ENCODE measurements at regions not wholly inside any gene's neighbourhood (a gene's known extent, or its start where the extent isn't known, plus 50 kb on each side); places are given as distances from the start of the nearest gene placed in this dataset.

DNA sequence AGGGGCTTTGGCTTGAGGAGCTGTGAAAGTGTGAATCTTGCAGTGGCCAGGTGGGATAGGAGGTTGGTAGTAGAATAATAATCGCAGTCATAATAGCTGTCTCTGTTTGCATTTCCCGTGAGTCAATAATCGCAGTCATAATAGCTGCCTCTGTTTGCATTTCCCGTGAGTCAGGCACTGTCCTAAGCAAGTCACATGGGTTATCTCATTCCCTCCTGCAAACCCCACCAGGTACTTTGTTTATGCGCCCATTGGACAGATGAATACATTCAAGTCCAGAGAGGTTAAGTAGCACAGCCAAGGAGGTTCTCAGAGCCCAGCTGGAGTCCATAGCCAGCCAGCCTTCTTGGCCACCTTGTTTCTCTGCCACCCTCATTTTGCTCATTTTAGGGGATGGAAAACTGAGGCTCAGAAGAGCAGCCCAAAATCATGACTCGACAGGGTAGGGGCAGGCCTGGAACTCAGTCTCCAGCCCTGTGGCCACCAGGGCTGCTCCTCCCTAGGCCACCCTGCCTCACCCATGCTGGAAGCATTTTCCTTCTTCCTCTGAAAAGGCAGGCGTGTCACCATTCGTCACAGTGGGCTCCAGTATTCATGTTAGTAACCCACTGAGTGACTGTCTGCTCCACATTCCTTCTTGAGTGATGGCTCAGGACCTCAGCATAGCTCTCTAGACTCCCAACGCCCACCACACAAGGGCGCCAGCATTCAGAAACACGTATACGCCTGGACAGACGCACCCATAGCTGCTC is 206.2 kb downstream of the URI1 start:
- H3K4me3 ChIP-seq (ENCODE audit: low read length): no peak overlapping the region
- no peak overlapping the region for H3K9ac ChIP-seq (ENCODE audit: low read depth, low read length)
- no peaks in the 10 kb centered on the region for H3K36me3 ChIP-seq (ENCODE audit: insufficient read depth, low read length)
- H3K4me1 ChIP-seq (ENCODE audit: control insufficient read depth, insufficient read depth, low read length): no peaks in the 10 kb centered on the region
- no peaks in the 10 kb centered on the region for H3K27me3 ChIP-seq (ENCODE audit: control insufficient read depth, insufficient read depth, low read length)
- H3K4me2 ChIP-seq (ENCODE audit: low read length): no peak overlapping the region
- H3K9me3 ChIP-seq (replicated peaks; ENCODE audit: low read length): peaks cover 5% of the 10 kb centered on the region

DNA sequence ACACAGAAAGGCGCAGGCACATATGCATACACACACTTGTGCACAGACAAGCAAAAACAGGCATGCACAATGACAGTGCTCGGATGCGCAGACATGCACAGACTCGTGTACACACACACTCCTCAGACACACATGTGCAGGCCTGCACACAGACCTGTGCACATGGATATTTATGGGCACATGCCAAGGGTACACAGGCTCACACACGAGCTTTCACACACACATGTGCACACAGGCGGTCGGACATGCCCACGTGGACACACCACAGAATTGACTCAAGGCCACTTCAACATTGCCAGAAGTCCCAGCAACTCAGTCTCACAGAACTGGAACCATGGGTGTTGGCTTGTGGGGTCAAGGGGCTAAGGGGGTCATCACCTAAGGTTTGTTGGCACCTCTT is 206.8 kb downstream of the URI1 start:
- no peaks in the 10 kb centered on the region for H3K4me1 ChIP-seq (ENCODE audit: control insufficient read depth, insufficient read depth, low read length)
- no peak overlapping the region for H3K4me3 ChIP-seq (ENCODE audit: low read length)
- H3K27me3 ChIP-seq (ENCODE audit: control insufficient read depth, insufficient read depth, low read length): no peaks in the 10 kb centered on the region
- H3K36me3 ChIP-seq (ENCODE audit: insufficient read depth, low read length): no peaks in the 10 kb centered on the region
- no peak overlapping the region for H3K4me2 ChIP-seq (ENCODE audit: low read length)
- H3K9ac ChIP-seq (ENCODE audit: low read depth, low read length): no peak overlapping the region
- peaks cover 5% of the 10 kb centered on the region for H3K9me3 ChIP-seq (replicated peaks; ENCODE audit: low read length)

DNA sequence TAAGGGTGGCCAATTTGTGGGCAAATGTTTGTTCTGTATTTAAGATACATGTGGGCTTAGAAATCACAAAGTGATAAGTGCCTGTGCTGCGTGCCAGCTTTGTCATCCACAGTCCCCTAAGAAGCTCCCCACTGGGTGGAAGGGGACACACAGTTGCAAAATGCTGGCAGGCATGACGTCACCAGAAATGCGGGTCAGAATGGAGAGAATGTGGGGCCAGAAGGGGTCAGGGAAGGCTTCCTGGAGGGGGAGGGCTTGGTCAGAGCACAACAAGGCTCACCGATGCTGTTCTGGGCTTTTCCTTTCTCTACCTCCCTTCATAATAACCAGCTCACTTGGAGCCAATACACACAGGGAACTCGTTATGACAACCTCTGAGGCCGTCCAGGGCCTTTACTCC is 207.3 kb downstream of the URI1 start:
- no peaks in the 10 kb centered on the region for H3K27me3 ChIP-seq (ENCODE audit: control insufficient read depth, insufficient read depth, low read length)
- H3K36me3 ChIP-seq (ENCODE audit: insufficient read depth, low read length): no peaks in the 10 kb centered on the region
- H3K4me1 ChIP-seq (ENCODE audit: control insufficient read depth, insufficient read depth, low read length): no peaks in the 10 kb centered on the region
- H3K9ac ChIP-seq (ENCODE audit: low read depth, low read length): no peak overlapping the region
- H3K4me2 ChIP-seq (ENCODE audit: low read length): no peak overlapping the region
- peaks cover 5% of the 10 kb centered on the region for H3K9me3 ChIP-seq (replicated peaks; ENCODE audit: low read length)
- H3K4me3 ChIP-seq (ENCODE audit: low read length): no peak overlapping the region

DNA sequence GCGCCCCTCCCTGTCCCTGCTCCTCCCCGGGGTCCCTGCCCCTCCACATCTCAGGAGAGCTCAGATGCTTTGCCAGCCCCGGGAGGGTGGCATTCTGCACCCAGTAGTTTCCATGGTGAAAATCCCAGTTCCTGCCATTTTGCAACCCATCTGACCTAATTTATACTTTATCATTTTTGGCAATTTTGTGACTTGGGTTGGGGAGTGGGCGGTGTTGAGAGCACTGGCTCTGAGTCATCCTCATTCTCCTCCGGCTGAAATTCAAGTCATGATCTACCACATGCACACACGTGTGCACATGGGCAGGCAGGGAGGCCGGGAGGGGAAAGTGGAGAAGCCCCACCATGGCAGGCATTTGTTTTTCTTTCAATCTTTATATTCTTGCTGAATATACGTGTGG is 208.6 kb downstream of the URI1 start:
- Histone ChIP-seq H3K4me3 (ENCODE audit: low read length) (no peak overlapping the region), H3K9me3 (replicated peaks; ENCODE audit: low read length) (peaks cover 5% of the 10 kb centered on the region), H3K4me2 (ENCODE audit: low read length) (no peak overlapping the region), H3K27me3 (ENCODE audit: control insufficient read depth, insufficient read depth, low read length) (no peaks in the 10 kb centered on the region), H3K9ac (ENCODE audit: low read depth, low read length) (no peak overlapping the region), H3K4me1 (ENCODE audit: control insufficient read depth, insufficient read depth, low read length) (no peaks in the 10 kb centered on the region), H3K36me3 (ENCODE audit: insufficient read depth, low read length) (no peaks in the 10 kb centered on the region)

DNA sequence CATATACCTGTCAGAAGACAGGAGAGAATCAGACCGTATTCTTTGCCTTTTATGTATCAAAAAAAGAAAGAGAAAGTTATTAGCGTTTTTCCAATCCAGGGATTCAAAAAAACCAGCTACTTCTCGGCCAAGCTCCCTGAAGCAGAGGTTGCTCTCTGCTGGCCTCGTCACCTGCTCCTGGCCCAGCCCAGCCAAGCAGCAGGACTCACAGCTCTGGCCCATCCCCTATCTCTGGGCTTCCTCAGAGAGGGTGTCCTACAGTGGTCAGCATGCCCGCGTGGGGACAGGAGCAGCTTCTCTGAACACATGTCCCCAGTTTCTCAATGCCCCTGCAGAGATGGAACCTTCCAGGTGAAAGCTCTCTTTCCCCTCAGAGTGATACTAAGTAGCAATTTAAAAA is 209.0 kb downstream of the URI1 start:
- H3K4me2 ChIP-seq (ENCODE audit: low read length): no peak overlapping the region
- no peaks in the 10 kb centered on the region for H3K36me3 ChIP-seq (ENCODE audit: insufficient read depth, low read length)
- no peaks in the 10 kb centered on the region for H3K4me1 ChIP-seq (ENCODE audit: control insufficient read depth, insufficient read depth, low read length)
- H3K9ac ChIP-seq (ENCODE audit: low read depth, low read length): no peak overlapping the region
- no peak overlapping the region for H3K4me3 ChIP-seq (ENCODE audit: low read length)
- H3K9me3 ChIP-seq (replicated peaks; ENCODE audit: low read length): peaks cover 5% of the 10 kb centered on the region
- no peaks in the 10 kb centered on the region for H3K27me3 ChIP-seq (ENCODE audit: control insufficient read depth, insufficient read depth, low read length)

DNA sequence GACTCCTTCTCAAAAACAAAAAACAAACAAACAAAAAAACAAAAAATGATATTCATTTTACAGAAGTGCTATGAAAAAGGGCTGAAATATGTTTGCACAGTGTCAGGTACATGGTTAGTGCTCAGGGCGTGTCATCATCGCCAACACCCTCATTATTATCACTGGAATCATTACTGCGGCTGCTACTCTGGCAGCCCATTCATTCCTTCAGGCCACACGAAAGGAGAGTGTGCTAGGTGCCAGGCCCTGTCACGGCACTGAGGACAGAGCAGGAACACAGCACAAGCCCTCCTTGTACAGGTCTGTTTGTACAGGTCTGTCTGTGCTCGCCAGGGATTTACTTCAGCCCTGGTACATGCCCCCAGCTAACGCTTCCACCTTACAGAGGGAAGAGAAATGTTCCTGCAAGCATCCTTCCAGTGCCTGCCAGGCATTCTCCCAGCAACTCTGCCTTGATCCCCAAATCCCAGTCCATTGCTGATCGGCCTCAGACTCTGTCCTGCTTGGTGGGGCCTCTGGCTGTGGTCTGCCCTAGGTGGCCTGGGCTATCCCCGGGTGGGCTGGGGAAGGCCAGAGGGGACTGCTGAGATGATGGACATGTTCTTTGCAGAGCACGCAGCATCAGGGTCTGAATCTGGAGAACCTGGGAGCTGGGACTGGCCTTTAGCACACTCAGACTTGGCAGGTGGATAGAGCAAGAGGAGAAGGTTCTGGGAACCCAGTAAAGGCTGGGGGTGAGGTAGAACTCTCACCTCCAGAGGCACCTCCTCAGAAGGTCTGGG is 210.7 kb downstream of the URI1 start:
- no peaks in the 10 kb centered on the region for H3K36me3 ChIP-seq (ENCODE audit: insufficient read depth, low read length)
- H3K27me3 ChIP-seq (ENCODE audit: control insufficient read depth, insufficient read depth, low read length): no peaks in the 10 kb centered on the region
- peaks cover 5% of the 10 kb centered on the region for H3K9me3 ChIP-seq (replicated peaks; ENCODE audit: low read length)
- H3K9ac ChIP-seq (ENCODE audit: low read depth, low read length): no peak overlapping the region
- no peak overlapping the region for H3K4me3 ChIP-seq (ENCODE audit: low read length)
- no peaks in the 10 kb centered on the region for H3K4me1 ChIP-seq (ENCODE audit: control insufficient read depth, insufficient read depth, low read length)
- no peak overlapping the region for H3K4me2 ChIP-seq (ENCODE audit: low read length)

DNA sequence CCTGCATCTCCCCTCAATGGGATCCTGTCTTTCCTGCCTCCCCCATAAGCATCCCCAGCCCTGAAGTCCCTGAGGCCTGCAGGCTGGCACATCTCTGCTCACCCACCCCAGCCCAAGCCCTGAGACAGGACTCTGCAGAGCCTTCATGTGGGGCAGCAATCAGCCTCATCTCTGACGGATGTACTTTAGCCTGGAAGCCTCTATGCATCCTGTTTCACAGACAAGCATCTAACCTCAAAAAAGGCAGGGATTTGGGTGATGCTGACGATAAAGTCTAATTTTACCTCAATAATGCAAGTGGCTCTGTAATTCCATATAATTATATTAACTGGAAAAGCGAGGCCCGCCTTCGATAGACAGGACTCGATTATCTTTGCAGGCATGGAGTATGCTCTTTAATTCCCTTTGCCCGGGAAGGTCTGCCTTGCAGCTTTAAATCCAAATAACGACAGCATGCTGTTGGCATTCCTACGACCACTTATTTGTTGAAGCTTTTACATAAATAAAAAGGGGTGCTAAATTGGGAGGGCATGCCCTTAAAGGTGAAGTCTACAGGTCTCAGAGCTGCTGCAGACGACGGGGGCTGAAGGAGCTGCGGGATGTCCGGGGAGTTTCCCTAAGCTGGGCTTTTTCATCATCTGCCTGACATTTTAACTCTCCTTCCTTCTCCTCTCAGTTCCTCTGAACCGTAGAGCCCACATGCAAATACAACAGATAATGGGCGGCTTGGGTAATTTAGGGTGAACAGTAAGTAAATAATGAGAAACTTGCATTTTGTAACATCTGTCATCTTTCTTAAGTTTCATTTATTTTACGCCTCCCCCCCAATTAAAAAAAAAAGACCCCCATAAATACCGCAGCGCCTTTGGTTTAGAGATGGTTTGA is 211.5 kb downstream of the URI1 start:
- Histone ChIP-seq H3K27me3 (ENCODE audit: control insufficient read depth, insufficient read depth, low read length) (no peaks in the 10 kb centered on the region), H3K36me3 (ENCODE audit: insufficient read depth, low read length) (no peaks in the 10 kb centered on the region)

DNA sequence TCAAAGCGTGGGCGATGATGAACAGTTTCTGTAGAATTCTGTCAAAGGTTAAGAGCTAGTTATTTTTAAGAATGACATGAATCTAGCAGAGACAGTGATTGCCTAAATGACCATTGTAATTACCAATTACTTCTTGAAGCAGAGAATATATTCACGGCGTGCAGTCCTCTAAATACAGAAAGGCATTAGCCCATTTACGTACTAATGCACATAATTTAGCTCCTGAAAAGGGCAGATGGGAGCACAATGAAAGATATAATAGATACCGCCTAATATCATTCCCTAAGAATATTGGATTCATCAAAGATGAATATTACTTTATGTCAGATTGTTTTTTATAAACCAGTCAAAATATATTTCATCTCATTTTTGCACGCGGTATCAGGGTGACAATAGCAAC is 212.4 kb downstream of the URI1 start:
- H3K4me3 ChIP-seq (ENCODE audit: low read length): no peak overlapping the region

More for the DNA sequence above, 211.5 kb downstream of the URI1 start:
- no peak overlapping the region for H3K9ac ChIP-seq (ENCODE audit: low read depth, low read length)
- H3K9me3 ChIP-seq (replicated peaks; ENCODE audit: low read length): no peaks in the 10 kb centered on the region
- no peaks in the 10 kb centered on the region for H3K4me1 ChIP-seq (ENCODE audit: control insufficient read depth, insufficient read depth, low read length)
- no peak overlapping the region for H3K4me2 ChIP-seq (ENCODE audit: low read length)
- H3K4me3 ChIP-seq (ENCODE audit: low read length): no peak overlapping the region

DNA sequence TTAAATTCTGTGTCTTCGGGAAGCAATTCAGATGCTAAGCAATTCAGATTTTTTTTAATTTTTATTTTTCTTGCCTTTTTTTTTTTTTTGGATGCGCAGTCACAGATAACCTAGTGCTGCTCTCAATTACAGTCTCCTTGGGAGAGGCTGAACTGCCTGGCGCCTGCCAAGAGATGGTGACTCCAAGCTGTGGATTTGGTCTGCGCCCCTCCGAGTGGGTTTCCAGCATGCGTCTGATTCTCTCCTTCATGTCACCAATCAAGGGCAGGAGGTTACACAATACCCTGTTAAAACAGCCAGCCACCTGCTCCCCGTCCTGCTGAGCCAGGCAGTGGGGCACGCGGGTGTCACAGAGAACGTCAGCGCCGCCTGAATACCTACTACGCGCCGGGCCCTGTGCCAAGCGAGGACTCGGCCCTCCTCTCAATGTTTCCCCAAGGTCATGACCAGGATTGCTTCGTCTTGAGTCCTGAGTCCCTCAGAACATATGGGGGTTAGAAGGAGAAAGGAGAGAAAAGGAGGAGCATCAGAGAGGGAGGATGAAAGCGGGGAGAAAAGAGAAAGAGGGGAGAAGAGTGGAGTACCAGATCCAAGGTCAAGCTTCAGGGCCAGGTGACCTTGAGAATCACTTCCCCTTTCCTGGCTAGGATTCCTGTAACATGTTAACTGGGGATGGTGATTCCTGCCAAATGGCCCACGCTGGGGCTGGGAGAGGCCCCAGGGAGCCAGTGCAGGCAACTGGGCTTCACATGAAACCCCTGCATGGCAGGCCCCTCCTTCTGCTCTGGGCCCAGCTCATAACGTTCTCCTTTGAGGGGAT is 213.6 kb downstream of the URI1 start:
- Histone ChIP-seq H3K9ac (ENCODE audit: low read depth, low read length) (no peak overlapping the region), H3K4me3 (ENCODE audit: low read length) (no peak overlapping the region), H3K4me2 (ENCODE audit: low read length) (no peak overlapping the region), H3K4me1 (ENCODE audit: control insufficient read depth, insufficient read depth, low read length) (no peaks in the 10 kb centered on the region), H3K27me3 (ENCODE audit: control insufficient read depth, insufficient read depth, low read length) (no peaks in the 10 kb centered on the region), H3K9me3 (replicated peaks; ENCODE audit: low read length) (no peaks in the 10 kb centered on the region), H3K36me3 (ENCODE audit: insufficient read depth, low read length) (no peaks in the 10 kb centered on the region)

More for the DNA sequence above, 212.4 kb downstream of the URI1 start:
- no peak overlapping the region for H3K9ac ChIP-seq (ENCODE audit: low read depth, low read length)
- H3K4me1 ChIP-seq (ENCODE audit: control insufficient read depth, insufficient read depth, low read length): no peaks in the 10 kb centered on the region
- no peak overlapping the region for H3K4me2 ChIP-seq (ENCODE audit: low read length)
- no peaks in the 10 kb centered on the region for H3K9me3 ChIP-seq (replicated peaks; ENCODE audit: low read length)
- no peaks in the 10 kb centered on the region for H3K27me3 ChIP-seq (ENCODE audit: control insufficient read depth, insufficient read depth, low read length)
- H3K36me3 ChIP-seq (ENCODE audit: insufficient read depth, low read length): no peaks in the 10 kb centered on the region

DNA sequence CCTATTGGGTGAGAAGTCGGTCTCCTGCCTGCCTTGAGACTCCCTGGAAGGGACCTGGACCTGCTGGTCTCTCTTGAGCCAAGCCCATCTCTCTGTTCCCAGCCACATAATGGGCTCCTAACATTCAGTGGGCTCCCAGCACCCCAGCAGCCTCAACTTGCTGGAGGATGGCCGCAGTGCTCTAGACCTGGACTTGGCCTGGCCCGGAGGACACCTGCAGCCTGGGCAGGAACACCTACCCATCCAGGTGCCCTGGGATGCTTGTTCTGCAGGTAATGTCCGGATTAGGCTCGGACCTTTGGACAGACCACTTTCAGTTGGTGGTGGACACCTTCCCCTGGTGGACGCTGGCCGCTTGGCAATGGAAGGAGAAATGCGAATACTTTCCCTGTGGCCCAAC is 214.6 kb downstream of the URI1 start:
- Histone ChIP-seq H3K4me2 (ENCODE audit: low read length) (no peak overlapping the region), H3K9ac (ENCODE audit: low read depth, low read length) (no peak overlapping the region), H3K4me3 (ENCODE audit: low read length) (no peak overlapping the region), H3K27me3 (ENCODE audit: control insufficient read depth, insufficient read depth, low read length) (no peaks in the 10 kb centered on the region), H3K4me1 (ENCODE audit: control insufficient read depth, insufficient read depth, low read length) (no peaks in the 10 kb centered on the region), H3K36me3 (ENCODE audit: insufficient read depth, low read length) (no peaks in the 10 kb centered on the region), H3K9me3 (replicated peaks; ENCODE audit: low read length) (no peaks in the 10 kb centered on the region)
